ENCODE measurements at regions not wholly inside any gene's neighbourhood (a gene's known extent, or its start where the extent isn't known, plus 50 kb on each side); places are given as distances from the start of the nearest gene placed in this dataset.

DNA sequence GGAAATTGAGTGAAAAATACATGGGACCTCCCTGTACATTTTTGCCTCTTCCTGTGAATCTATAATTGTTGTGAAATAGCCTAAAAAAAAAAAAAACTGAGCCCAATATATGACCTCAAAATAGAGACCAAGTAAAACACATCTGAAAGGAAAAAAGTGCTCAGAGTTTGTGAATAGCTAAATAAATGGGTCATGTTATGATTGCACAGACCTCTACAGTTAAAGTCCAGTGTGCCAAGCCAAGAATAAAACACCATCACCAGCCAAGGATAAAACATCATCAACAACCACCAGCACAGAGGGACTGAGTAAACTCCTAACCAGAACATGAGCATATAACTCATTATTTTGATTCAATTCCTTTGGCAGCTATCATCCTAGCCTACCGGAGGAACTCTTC is 115.6 kb upstream of the AGTR1 start:
- 20% methylated on average over 1 of the region's 1 CpG for WGBS
- no peak for TF ChIP-seq POLR2AphosphoS5 (IDR thresholded peaks at IDR 0.05)
- TF ChIP-seq, protein P1, sequence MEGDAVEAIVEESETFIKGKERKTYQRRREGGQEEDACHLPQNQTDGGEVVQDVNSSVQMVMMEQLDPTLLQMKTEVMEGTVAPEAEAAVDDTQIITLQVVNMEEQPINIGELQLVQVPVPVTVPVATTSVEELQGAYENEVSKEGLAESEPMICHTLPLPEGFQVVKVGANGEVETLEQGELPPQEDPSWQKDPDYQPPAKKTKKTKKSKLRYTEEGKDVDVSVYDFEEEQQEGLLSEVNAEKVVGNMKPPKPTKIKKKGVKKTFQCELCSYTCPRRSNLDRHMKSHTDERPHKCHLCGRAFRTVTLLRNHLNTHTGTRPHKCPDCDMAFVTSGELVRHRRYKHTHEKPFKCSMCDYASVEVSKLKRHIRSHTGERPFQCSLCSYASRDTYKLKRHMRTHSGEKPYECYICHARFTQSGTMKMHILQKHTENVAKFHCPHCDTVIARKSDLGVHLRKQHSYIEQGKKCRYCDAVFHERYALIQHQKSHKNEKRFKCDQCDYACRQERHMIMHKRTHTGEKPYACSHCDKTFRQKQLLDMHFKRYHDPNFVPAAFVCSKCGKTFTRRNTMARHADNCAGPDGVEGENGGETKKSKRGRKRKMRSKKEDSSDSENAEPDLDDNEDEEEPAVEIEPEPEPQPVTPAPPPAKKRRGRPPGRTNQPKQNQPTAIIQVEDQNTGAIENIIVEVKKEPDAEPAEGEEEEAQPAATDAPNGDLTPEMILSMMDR (IDR thresholded peaks at IDR 0.05), result no peak
- no peak for TF ChIP-seq EP300 (IDR thresholded peaks at IDR 0.05)
- no peak for TF ChIP-seq POLR2A (IDR thresholded peaks at IDR 0.05; ENCODE audit: low read depth)
- Histone ChIP-seq H3K36me3 (no peaks in the 10 kb centered on the region), H3K27ac (replicated peaks in 1 of 4) (peak overlapping the region in 3 of 4 donors; percentile 4 to 29 (median 25)), H3K27me3 (no peaks in the 10 kb centered on the region), H3K9me3 (no peaks in the 10 kb centered on the region), H3K4me3 (no peak overlapping the region), H3K4me1 (peaks cover 0 to 19% (median 17%) of the 10 kb centered on the region in 4 donors)
- DNase-seq (ENCODE audit: extremely low spot score), result no peak
- intact Hi-C loops (cut with DNase I), result no loop called here

DNA sequence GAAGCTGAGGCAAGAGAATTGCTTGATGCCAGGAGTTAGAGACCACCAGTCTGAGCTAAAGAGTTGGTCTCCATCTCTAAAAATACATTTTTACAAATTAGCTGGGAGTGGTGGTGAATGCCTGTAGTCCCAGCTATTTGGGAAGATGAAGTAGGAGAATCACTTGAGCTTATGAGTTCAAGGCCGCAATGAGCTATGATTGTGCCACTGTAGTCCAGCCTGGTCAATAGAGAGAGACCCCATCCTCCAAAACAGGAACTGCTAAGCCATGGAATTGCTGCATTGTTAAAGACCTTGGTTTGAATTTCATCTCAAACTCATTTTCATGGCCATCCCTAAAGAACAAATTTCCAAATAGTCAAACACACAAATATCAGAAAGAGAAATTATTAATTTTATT is 113.9 kb upstream of the AGTR1 start:
- Histone ChIP-seq H3K4me3 (no peak overlapping the region), H3K9me3 (no peaks in the 10 kb centered on the region), H3K27me3 (no peaks in the 10 kb centered on the region), H3K4me1 (peaks cover 0 to 19% (median 17%) of the 10 kb centered on the region in 4 donors), H3K27ac (replicated peaks in 1 of 4) (no peak overlapping the region), H3K36me3 (no peaks in the 10 kb centered on the region)
- intact Hi-C loops (cut with DNase I), result no loop called here
- DNase-seq (ENCODE audit: extremely low spot score), result no peak
- TF ChIP-seq POLR2AphosphoS5 (IDR thresholded peaks at IDR 0.05), result no peak
- no peak for TF ChIP-seq EP300 (IDR thresholded peaks at IDR 0.05)
- no peak for TF ChIP-seq POLR2A (IDR thresholded peaks at IDR 0.05; ENCODE audit: low read depth)
- TF ChIP-seq, protein P1 (IDR thresholded peaks at IDR 0.05), result no peak
- WGBS, result 100% methylated on average over 1 of the region's 1 CpG

DNA sequence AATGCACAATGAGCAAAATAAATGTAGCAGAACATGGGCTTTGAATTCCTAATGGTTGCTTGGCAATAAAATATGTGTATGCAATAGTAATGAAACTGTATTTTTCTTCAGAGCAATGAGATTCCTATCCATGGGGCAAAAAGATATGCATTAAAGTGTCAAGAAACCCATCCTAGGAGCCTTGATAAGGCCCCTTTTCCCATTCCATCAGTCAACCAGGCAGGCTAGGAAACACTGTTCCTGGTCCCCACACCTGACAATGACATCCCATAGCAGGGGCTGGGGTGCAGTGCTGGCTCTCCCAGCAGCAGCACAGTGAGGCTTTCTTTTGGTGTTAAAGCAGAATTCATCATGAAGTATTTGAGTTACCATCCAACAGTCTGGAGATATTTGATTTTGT is 113.3 kb upstream of the AGTR1 start:
- Histone ChIP-seq H3K36me3 (no peaks in the 10 kb centered on the region), H3K4me3 (no peak overlapping the region), H3K27ac (replicated peaks in 1 of 4) (no peak overlapping the region), H3K27me3 (no peaks in the 10 kb centered on the region), H3K4me1 (peaks cover 0 to 19% (median 17%) of the 10 kb centered on the region in 4 donors), H3K9me3 (no peaks in the 10 kb centered on the region)
- TF ChIP-seq, protein P1 (IDR thresholded peaks at IDR 0.05), result no peak
- TF ChIP-seq EP300 (IDR thresholded peaks at IDR 0.05) (no peak), POLR2AphosphoS5 (IDR thresholded peaks at IDR 0.05) (no peak), POLR2A (IDR thresholded peaks at IDR 0.05; ENCODE audit: low read depth) (no peak)
- DNase-seq (ENCODE audit: extremely low spot score), result no peak
- intact Hi-C loops (cut with DNase I), result no loop called here

DNA sequence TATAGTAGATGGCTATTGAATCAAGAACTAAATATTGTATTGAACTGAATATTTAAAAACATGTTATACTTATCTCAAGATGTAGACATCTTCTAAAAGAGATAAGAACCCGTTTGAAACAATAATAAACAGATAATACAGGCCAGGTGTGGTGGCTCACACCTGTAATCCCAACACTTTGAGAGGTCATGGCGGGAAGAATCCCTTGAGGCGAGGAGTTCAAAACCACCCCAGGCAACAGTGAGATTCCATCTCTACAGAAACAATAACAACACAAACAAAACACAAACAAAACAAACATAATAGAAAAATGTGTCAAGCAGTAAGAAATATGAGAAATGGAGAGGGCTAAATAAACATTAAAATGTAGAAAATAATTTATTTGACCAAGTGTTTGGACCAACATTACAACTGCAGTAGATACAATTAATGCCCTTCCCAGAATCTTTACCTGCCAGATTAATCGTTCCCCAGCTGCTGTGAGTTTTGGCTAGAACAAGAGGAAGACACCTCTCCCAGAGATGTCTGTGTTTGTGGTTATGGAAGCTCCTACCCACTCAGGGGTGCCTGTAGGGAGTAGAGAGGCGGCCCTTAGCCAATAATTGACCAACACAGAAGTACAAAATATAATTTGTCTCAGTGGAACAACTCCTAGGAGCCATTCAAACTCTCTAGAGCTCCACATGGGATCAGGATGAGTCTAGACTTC is 111.9 kb upstream of the AGTR1 start:
- WGBS, result 72% methylated on average over 5 of the region's 5 CpGs
- no peak for DNase-seq (ENCODE audit: extremely low spot score)
- Histone ChIP-seq H3K4me1 (peaks cover 0 to 19% (median 17%) of the 10 kb centered on the region in 4 donors), H3K27me3 (no peaks in the 10 kb centered on the region), H3K27ac (replicated peaks in 1 of 4) (no peak overlapping the region), H3K4me3 (no peak overlapping the region), H3K9me3 (no peaks in the 10 kb centered on the region), H3K36me3 (no peaks in the 10 kb centered on the region)
- TF ChIP-seq, protein P1 (IDR thresholded peaks at IDR 0.05), result no peak
- TF ChIP-seq POLR2A (IDR thresholded peaks at IDR 0.05; ENCODE audit: low read depth) (no peak), EP300 (IDR thresholded peaks at IDR 0.05) (no peak), POLR2AphosphoS5 (IDR thresholded peaks at IDR 0.05) (no peak)
- intact Hi-C loops (cut with DNase I), result no loop called here

DNA sequence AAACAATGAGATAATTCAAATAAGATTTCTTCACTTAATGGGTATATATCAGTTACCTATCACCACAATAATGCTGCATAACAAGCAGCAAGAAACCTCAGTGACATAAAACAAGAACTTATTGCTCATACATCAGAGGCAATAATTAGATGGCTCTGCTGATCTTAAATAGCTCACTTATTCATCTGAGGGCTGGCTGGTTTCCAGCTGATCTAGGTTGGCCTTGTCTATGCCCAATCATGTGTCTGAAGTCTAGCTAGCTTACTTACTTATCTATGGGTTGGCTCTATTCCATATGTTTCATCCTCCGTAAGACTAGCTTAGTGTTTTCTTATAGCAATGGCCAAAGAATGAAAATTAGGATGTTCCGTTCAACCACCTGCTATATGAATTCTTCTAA is 109.4 kb upstream of the AGTR1 start:
- DNase-seq (ENCODE audit: extremely low spot score), result no peak
- Histone ChIP-seq H3K27me3 (no peaks in the 10 kb centered on the region), H3K27ac (replicated peaks in 1 of 4) (no peak overlapping the region), H3K4me1 (no peaks in the 10 kb centered on the region), H3K36me3 (no peaks in the 10 kb centered on the region), H3K9me3 (no peaks in the 10 kb centered on the region), H3K4me3 (no peak overlapping the region)
- TF ChIP-seq, protein P1 (IDR thresholded peaks at IDR 0.05), result no peak
- TF ChIP-seq POLR2A (IDR thresholded peaks at IDR 0.05; ENCODE audit: low read depth) (no peak), POLR2AphosphoS5 (IDR thresholded peaks at IDR 0.05) (no peak), EP300 (IDR thresholded peaks at IDR 0.05) (no peak)
- intact Hi-C loops (cut with DNase I), result no loop called here
- 100% methylated on average over 2 of the region's 2 CpGs for WGBS
